ENCODE measurements at regions not wholly inside any gene's neighbourhood (a gene's known extent, or its start where the extent isn't known, plus 50 kb on each side); places are given as distances from the start of the nearest gene placed in this dataset.
"Not testable (repeated sequence)": the region's sequence is repeated elsewhere in the genome, so short reads cannot be mapped to it uniquely, and the experiment has no call there.

DNA sequence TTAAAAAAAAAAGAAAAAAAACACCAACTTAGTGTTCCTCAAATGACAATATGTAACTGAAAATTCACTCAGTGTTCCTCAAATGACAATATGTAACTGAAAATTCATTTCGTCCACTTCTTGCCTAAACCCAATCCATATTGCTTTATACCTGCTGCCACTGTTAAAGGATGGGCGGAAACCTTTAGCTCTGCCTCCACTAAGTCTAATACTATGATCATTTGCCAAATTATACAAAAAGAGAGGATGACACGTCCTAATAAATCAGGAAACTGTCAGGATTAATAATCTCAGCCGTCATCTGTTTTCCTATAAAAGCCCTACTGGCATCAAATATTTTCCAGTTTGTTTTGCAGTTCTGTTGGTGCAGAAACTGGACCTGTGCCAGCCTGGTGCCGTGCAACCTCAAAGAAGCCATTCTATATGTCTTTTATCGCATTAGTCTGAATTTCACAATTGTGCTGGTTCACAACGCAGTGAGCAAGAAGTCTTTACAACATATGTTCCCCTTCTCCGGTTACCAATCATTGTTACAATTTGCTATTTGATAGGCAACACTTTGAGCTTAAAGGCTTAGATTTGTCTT lies 160.4 kb upstream of the KCNH8 start:
- DNase-seq = peak; percentile 73 to 94

DNA sequence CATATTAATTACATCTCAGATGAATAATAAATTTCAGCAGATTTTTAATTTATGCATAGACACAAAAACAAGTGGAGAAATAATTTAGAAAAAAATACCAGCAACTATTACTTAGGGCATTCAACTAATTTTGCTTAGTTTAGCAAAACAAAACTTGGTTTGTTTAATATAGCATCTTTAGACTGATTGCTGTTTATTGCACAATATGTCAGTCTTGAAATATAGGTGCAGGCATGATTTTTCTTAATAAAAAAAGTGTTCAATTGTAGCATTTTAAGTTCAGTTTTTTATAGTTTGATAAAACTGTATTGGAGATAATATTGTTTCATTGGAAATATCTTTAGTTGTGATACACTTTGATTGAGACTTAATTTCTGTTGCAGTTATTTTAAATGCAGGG lies 161.2 kb upstream of the KCNH8 start:
- no peak for DNase-seq

DNA sequence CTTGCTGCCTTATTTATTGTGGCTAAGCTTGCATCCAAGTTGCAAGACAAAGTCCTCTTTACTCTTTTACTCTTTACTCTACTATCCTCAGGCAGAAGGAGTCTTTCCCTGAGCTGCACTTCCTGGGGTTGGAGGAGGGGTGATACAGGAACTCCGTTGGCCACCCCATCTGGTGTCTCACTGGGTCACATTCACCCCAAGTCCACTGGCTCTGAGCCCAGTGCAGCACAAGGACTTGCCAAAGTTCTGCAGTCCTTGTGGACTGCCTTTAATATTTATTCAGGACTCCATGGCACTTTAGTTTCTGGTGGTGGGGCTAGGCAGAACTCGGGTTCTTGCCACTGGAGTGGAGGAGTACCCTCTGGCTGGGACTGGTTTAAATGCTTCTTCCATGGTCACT lies 165.4 kb upstream of the KCNH8 start:
- DNase-seq = no peak

DNA sequence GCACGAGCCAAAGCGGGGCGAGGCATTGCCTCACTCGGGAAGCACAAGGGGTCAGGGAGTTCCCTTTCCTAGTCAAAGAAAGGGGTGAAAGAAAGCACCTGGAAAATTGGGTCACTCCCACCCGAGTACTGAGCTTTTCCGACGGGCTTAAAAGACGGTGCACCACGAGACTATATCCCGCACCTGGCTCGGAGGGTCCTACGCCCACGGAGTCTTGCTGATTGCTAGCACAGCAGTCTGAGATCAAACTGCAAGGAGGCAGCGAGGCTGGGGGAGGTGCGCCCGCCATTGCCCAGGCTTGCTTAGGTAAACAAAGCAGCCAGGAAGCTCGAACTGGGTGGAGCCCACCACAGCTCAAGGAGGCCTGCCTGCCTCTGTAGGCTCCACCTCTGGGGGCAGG lies 172.2 kb upstream of the KCNH8 start:
- not testable (repeated sequence) for DNase-seq

DNA sequence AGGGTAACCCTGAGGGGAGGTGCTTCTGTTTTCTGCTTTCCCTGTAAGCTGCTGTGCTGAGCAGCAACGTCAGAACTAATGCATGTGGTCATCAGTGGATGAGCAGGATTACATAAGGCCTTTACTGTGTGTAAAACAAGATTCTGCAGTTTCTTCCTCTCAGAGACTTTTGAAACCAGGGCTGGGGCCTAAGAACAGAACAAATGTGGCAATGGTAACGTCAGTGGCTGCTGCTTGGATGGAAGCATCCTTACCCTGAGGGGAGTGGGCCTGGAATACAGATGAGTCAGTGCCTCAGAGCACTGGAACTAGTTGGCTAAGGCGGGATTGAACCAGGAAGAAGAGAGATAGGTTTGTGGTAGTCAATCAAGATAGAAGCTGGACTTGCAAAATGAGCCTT lies 180.2 kb upstream of the KCNH8 start:
- no peak for DNase-seq

DNA sequence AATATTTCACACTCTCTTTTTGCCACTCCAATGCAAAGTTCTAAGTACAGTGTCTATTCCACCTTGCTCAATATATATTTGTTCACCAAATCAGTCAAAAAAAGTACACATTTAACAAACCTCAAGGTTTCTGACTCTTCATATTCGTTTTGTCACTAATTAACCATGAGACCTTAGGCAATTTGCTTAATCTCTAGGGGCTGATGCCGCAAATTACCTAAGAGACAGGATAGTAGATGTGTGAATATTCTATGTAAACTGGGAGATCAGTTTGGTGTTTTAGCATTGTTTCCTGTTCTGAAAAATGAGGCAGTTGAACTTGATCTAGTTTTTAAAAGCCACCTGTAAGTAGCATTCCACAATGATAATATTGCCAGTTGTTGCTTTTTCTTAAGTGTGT lies 182.5 kb upstream of the KCNH8 start:
- no peak for DNase-seq

DNA sequence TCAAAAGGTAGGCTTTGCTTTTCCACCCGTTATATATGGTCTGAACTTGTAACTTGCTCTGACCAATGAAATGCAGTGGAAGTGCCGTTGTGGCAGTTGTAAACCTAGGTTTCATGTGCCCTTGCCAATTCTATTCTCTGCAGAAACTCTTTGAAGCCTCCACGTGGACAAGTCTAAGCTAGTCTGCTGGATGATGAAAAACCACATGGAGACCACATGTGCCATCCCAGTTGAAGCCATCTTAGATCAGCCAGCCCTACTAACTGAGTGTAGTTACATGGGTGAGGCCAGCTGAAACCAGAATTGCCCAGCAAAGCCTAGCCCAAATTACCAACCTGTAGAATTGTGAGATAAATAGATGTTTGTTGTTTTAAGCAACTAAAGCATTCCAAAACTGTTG lies 183.7 kb upstream of the KCNH8 start:
- no peak for DNase-seq

DNA sequence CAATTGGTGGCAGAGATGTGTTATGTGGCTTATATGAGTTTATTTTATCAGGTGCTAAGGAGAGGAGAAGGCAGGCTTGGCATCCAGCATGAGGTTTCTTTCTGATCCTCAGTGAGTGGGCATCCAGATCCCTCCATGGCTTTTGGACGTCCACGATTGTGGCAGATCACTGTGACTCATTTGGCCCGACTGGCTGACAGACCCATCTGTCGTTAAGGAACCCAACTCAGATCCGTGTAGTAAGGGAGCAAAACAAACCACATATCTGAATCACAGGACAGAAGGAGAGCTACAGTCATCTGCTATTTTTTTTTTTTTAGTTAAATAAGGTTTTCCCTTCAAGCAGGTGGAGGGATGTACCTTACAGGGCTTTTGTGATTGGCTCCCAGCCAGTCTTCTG lies 197.0 kb upstream of the KCNH8 start:
- peak in 1 of 2 experiments; percentile 20 for DNase-seq

DNA sequence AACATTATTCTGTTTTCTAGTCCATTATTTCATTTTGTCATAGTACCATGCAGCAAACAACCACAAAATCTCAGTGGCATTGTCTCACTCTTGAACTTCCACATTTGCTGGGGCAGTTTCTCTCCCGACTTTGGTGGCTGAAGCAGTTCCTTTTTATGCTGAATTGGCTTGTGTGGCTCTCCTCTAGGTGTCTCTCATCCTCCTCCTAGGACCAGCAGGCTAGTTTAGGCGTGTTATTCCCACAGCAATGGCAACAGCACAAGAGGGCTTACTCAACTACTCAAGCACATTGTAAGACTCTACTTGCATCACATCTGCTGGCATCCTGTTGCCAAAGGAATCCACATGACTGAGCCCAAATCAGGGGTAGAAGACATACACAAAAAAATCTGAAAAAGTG lies 201.8 kb upstream of the KCNH8 start:
- peak; percentile 60 to 83 for DNase-seq

DNA sequence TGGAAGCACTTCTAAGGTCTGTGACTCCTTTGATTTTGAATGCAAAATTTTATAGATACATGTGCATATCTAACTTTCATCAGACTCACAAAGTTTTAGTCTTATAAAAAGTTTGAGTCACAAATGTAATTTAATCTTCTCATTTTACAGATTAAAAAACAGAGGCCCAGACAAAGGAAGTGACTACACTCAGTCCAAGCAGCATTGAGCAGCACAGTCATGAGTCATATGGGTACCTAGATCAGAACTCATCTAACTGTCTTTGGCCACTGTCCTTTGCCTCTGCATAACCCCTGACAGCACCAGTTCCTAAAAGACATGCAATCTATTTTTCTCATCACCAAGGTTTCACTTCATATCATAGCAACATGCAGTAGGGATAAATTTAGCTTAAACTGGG lies 210.7 kb upstream of the KCNH8 start:
- no peak for DNase-seq

DNA sequence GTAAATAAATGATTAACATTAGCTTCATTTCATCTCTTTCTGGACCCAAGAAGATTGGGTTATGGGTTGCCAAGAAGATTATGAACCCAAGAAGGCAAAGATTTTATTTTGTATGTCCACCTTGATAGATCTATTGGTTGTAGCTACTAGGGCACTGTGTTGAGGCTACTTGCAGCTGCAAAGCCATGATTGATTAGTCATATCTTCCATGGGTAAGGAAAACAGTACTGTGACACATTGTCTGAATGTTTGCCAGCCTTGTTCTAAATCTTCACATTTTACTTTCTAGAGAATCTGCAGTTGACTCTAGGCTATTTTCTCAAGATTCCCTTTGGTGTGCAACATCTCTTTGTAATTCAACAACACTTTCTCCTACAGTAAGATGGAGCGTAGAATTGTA lies 229.2 kb upstream of the KCNH8 start:
- no peak for DNase-seq

DNA sequence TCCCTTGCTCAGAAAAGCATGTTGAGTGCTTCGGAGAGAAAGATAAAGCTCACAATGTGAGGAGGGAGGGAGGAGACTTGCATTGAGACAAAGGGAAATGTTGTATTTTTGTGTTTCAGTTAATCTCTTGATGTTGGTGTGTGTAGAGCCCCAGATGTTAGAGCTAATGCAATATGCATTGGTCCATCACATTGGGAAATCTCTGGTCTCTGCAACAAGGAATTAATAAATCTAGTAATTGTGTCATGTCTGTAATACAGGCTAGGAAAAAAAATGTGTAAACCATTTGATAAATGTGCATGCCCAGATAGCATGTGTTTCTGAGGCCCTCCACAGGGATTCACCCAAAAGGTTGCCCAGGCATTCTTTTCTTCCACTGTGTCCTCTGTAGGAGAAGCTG lies 230.4 kb upstream of the KCNH8 start:
- no peak for DNase-seq

DNA sequence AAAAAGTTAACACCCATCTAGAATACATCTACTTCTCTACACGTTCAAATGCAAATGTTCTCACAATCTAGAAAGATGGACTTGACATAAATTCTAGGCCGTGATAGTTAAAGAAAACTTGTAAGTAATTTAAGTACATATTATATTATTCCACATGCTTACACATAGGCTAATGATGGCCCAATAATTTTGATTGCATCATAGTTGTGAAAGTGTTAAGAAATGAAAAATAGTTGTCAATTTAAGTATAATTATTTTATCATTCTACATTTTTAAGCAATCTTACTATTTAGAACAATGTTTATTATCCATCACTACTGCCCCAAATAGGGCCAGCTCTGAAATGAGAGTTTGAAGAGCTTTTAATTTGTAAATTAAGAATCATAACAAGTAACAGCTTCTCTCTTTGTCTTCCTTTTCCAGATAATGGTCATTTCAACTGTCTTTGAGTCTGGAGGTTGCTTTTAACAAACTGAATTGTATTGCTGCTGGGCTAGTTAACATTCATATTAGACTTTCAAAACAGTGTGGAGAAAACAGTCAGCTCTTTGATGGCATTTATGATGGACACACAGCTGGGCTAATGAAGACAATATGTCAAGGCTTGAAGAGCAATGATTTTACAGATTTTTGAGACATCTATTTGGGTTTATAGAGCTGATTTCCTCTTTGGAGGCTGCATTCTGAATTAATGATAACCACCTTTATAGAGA lies 246.1 kb upstream of the KCNH8 start:
- DNase-seq = no peak

DNA sequence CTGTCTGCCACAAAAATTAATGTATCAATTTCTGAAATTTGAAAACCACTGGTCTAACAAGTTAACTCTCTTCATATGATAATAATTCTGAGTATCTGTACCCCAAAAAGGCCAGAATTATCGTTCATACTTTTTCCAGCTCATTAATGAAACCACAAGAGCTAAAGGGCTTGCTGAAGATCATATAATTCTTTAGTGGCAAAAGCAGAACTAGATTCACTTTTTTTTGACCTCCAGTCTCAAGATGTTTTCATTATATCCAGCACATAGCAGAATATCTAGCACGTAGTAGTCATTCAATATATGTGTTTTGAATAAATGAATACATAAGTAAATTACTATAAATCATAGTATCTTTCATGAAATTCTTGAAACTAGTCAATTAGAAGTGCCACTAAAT lies 246.7 kb upstream of the KCNH8 start:
- DNase-seq = no peak

DNA sequence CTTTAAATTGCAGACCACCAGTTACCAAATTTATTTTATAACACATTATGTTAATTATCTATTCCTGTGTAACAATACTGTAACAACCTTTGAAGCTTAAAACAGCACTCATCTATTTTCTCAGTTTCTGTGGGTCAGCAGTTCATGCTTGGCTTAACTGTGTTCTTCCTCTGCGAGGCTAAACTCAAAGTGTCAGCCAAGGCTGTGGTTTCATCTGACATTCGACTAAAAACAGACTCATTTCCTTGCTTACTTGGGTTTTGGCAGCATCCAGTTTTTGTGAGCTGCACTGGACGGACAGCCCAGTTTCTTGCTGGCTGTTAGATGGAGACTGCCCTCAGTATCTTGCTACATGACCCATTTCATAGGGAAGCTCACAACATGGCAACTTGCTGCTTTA lies 247.3 kb upstream of the KCNH8 start:
- no peak for DNase-seq

DNA sequence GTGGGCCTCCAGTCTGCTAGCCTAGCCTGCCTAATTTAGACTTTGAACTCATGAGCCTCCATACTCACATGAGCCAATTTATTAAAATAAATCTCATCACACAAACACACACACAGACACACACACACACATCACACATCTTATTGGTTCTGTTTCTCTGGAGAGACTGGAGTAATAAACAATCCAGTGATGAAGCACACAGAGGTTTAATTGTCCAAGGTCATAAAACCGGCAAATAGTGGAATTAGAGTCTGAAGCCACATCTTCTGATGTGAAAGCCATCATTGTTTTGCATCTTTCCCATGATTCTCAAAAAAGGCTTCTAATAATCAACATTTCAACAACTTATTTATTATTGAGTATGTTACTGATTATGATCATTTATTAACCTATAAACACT lies 249.4 kb upstream of the KCNH8 start:
- DNase-seq = no peak

DNA sequence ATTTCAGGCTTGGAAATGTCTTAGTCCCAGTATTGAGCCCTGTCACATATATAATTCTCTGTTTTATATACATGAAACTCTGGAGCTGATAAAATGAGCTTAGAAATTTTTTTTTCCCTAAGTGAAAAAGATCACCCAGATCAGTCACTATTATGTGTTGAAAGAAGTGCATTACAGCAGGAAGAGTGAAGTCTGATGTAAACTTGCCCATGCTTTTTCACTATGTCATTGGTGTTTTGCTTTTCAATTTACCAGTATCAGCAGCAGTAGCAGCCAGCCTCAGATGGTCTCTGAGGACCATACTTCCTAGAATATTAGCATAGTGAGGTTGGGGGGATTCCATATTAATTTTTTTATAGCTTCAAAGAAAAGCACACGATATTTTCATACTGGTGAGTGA lies 255.6 kb upstream of the KCNH8 start:
- no peak for DNase-seq

DNA sequence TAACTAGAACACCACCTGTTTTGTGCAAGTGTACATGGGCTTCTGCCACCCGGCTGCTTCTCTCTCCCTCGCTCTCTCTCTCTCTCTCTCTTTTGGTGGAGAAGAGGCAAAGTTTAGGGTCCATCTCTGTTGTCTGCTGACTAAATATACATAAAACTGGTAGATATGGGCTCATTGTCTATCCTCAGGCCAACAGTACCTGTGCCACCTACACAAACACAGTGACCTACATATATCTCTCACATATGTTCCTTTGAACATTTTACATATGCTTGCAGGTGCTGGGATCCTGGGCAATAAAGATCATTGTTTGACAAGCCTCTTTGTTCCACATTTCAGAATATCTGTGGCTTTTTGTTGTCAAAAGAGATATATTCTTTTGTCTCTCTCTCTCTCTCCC lies 256.3 kb upstream of the KCNH8 start:
- no peak for DNase-seq

DNA sequence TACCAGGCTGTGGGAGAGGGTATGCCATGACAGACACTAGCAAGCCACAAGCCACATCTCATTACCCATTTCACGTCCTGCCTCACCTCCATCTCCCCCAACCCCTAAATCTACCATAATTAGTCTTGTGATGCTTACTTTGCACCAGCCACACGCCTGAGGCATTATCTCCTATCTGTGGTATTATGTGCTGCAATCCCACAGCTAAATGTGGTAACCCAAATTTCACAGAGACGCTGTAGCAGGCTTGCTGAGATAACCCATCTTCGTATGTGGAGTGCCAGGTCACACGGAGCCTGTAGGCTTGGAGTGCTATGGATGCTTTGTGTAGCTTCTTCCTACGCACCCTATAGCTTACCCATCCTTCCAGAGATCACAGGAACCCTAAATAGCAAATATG lies 256.7 kb upstream of the KCNH8 start:
- no peak for DNase-seq

DNA sequence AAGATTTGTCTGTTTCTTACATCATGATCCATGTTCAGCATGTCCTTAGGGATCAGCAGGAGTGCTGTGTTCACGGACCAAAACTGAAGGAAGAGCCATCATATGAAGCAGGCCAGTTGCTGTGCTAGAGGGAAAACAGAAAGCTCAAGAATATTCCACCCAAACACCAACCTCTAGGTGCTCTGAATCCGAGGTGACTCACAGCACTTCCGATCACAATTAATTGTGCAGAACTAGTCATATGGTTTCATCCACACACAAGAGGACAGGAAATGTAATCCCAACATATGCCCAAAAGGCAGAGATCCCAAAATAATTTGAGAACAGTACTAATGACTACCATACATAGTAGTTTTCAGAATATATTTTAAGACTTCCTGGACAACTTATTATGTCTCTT lies 257.9 kb upstream of the KCNH8 start:
- DNase-seq = no peak

DNA sequence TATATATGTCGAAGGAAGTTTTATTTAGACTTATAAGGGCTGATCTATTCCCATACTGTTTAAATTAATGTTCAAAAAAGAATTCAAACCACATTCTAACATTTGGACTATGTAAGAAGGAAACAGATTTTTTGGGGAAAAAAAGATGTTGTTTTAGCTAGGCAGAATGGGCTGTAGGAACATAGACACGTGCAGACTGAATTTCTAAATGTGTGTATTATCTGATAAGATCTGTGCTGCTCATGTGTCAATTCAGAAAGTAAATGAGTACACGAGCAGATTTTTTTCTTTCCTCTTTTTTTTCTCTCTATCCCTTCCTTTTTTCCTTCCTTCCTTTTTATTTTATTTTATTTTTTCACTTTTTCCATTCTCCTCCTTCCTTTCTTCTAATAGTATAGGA lies 259.5 kb upstream of the KCNH8 start:
- no peak for DNase-seq

DNA sequence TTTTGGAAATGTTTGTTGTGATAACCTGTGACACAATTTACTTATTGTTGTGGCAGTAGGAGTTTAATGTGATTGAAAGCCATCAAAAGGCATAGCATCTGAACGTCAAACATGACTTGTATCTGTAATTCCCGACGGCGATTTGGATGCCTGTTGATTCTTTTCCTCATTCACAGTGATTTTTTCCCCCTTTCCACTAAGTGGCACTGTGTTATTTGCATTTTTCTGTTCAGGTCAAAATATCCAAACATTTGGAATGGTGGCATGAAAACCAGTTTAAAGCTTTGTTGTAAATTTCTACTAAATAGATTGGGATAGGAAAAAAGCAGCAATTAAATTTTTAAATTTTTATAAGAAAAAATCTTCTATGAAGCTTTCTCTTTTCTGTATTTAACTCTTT lies 259.9 kb upstream of the KCNH8 start:
- peak in 1 of 2 experiments; percentile 16 for DNase-seq

DNA sequence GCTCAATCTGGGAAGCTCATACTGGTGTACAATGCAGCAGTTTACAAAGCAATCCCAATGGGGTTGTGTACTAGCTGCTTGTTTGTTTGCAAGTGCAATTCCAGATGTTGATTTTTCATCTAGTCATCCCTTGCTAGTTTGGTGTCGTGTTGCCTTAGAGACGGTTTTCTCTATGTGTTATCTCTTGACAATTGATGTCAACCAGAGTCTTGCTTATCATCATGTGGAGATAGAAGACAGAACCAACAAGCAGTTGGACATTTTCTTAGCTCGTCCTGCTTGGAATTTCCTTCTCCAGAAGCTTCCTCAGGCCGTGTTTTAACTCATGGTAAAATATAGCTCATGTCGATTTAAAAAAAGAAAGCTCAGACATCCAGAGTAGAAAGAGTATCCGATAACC lies 262.0 kb upstream of the KCNH8 start:
- DNase-seq = no peak

DNA sequence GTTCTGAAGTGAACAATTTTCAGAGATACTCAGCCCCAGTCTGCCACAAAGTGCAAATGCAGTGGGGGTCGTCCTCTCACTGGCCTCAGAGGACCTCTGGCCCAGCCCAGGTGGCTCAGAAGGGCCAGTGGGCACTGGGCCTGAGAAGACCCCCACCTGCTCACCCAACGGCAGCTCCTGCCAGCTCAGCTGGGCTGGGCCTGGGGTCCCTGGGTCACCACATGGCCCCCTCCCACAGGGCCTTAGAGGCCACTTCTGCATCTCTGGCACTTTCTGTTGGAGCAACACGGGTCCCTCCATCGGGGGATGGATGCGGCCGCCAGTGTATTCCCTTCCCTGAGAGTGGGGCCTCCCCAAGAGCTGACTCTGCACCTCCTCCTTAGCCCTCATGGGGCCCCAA lies 262.7 kb upstream of the KCNH8 start:
- DNase-seq = no peak

DNA sequence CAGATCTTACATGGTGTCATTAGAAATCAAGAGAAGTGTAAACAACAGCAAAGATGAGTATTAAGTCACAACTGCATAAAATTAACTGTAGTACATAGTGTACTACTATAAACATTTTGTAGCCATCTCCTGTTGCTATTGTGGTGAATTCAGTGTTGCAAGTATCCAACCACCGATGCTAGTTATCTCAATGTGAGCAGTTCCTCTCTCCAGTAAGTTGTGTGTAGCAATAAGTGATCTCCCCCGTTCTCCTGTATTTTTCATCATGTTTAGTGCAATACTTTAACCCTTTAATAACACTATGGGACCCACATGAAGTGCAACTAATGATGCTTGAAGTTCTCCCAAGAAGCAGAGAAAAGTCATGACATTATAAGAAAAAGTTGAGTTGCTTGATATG lies 264.7 kb upstream of the KCNH8 start:
- no peak for DNase-seq

Measured in NCI-H524 (cell line).